ENCODE measurements at regions not wholly inside any gene's neighbourhood (a gene's known extent, or its start where the extent isn't known, plus 50 kb on each side); places are given as distances from the start of the nearest gene placed in this dataset.

- Histone ChIP-seq H4K91ac (replicated peaks; ENCODE audit: insufficient read length, low read length) (no peak overlapping the region), H3K18ac (ENCODE audit: extremely low read depth, low read length) (no peak overlapping the region), H3K27ac (ENCODE audit: low read depth, low read length) (no peak overlapping the region), H3K23me2 (ENCODE audit: low read depth, low read length) (no peaks in the 10 kb centered on the region), H3K79me1 (ENCODE audit: low read depth, low read length) (no peaks in the 10 kb centered on the region), H4K5ac (ENCODE audit: insufficient read length, low read depth, low read length) (no peak overlapping the region), H3K9me3 (ENCODE audit: insufficient read depth in 2 of 2, low read depth in 1 of 2, low read length in 1 of 2) (no peaks in the 10 kb centered on the region), H3K23ac (ENCODE audit: insufficient read length) (no peak overlapping the region), H3K56ac (replicated peaks; ENCODE audit: insufficient read length, low read depth, low read length) (no peak overlapping the region), H3K27me3 (replicated peaks in 1 of 4; ENCODE audit: control insufficient read depth in 3 of 4, extremely low read depth in 1 of 4, insufficient read depth in 3 of 4, low read length in 3 of 4) (no peaks in the 10 kb centered on the region), H2AK5ac (ENCODE audit: low read depth, low read length) (no peak overlapping the region), H2AFZ (ENCODE audit: low read length) (no peak overlapping the region), H2BK5ac (ENCODE audit: low read depth, low read length) (no peak overlapping the region), H2BK12ac (ENCODE audit: low read depth, low read length) (no peak overlapping the region), H3K4me3 (ENCODE audit: extremely low read depth in 1 of 4, insufficient read depth in 2 of 4, low read depth in 3 of 4, low read length in 4 of 4) (no peak overlapping the region), H4K8ac (ENCODE audit: extremely low read depth, insufficient read depth, low read length) (no peak overlapping the region), H3K4me1 (replicated peaks in 1 of 4; ENCODE audit: control insufficient read depth in 3 of 4, insufficient read depth in 4 of 4, low read length in 3 of 4) (no peaks in the 10 kb centered on the region), H3K9ac (replicated peaks in 1 of 4; ENCODE audit: extremely low read depth in 1 of 4, low read depth in 3 of 4, low read length in 3 of 4) (no peak overlapping the region), H3K4me2 (ENCODE audit: insufficient read depth in 1 of 2, low read depth in 2 of 2, low read length in 2 of 2) (no peak overlapping the region), H2BK20ac (ENCODE audit: low read length) (no peak overlapping the region), H3K4ac (replicated peaks; ENCODE audit: insufficient read length, low read depth, low read length) (no peak overlapping the region), H2BK120ac (replicated peaks; ENCODE audit: low read depth, low read length) (no peak overlapping the region), H4K20me1 (replicated peaks in 1 of 2; ENCODE audit: control insufficient read depth in 1 of 2, insufficient read depth in 2 of 2, low read length in 2 of 2) (no peaks in the 10 kb centered on the region), H3K36me3 (ENCODE audit: control insufficient read depth in 2 of 4, insufficient read depth in 4 of 4, low read length in 3 of 4) (no peaks in the 10 kb centered on the region), H3K79me2 (ENCODE audit: control insufficient read depth in 1 of 2, insufficient read depth in 2 of 2, low read length in 2 of 2) (no peaks in the 10 kb centered on the region), H3K14ac (ENCODE audit: insufficient read length) (no peak overlapping the region), H2BK15ac (ENCODE audit: low read length) (no peak overlapping the region)
- no peak for TF ChIP-seq CEBPB (IDR thresholded peaks at IDR 0.05; ENCODE audit: low read depth, low read length)
- WGBS, 2 experiments (ENCODE audit: extremely low coverage in 1 of 2, insufficient coverage in 1 of 2, insufficient read length in 1 of 2, insufficient replicate concordance in 2 of 2, low coverage in 1 of 2, low lambda C conversion rate in 2 of 2, missing lambda C conversion rate in 1 of 2), result 85% methylated on average over 3 of the region's 3 CpGs; no CpG with 5 or more reads in 1 of the 2 experiments
- ChIA-PET CTCF (ENCODE audit: partially characterized antibody) (no interaction called here), POLR2A (ENCODE audit: partially characterized antibody) (no interaction called here)
- no peak for DNase-seq (ENCODE audit: low read depth in 1 of 2, low spot score in 2 of 2)
- no peak for FAIRE-seq
Observed at GRCh38 chr4:111712093-111712677, 433.1 kb upstream of the FAM241A start.
